ENCODE measurements at regions not wholly inside any gene's neighbourhood (a gene's known extent, or its start where the extent isn't known, plus 50 kb on each side); places are given as distances from the start of the nearest gene placed in this dataset.
"Not testable (repeated sequence)": the region's sequence is repeated elsewhere in the genome, so short reads cannot be mapped to it uniquely, and the experiment has no call there.

DNA sequence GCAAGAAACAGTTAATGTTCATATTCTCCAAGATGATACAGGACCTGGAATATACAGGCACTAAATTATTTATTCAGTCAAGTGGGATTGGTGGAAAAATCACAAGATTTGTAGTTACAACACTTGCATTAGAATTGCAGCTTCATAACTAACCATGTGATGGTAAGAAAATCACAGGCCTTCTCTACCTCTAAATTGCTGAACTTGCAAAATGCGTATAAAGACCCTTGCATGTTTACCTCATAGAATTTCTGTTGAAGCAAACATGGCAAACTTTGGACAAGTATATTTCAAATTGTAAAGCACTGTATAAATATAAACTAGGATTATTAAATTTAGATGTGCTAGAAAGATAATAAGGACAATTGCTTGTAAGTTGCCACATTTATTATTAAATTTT, 215.1 kb downstream of the TMA16 start:
- no peaks in the 10 kb centered on the region for H3K4me1 ChIP-seq
- TF ChIP-seq EP300 (IDR thresholded peaks at IDR 0.05) (no peak), POLR2AphosphoS5 (IDR thresholded peaks at IDR 0.05) (no peak), POLR2A (IDR thresholded peaks at IDR 0.05) (no peak), CTCF (IDR thresholded peaks at IDR 0.05) (no peak)
- no peak for DNase-seq (ENCODE audit: low spot score in 2 of 2)
- no peaks in the 10 kb centered on the region for H3K36me3 ChIP-seq
- no peak overlapping the region for H3K4me3 ChIP-seq
- 98% methylated on average over 1 of the region's 1 CpG for WGBS
- no peaks in the 10 kb centered on the region for H3K27me3 ChIP-seq
- H3K27ac ChIP-seq, result no peak overlapping the region
- H3K9me3 ChIP-seq, result no peaks in the 10 kb centered on the region

GRCh38 chr4:163710158-163710557, 215.7 kb downstream of the TMA16 start:
- no peak for DNase-seq (ENCODE audit: low spot score in 2 of 2)
- TF ChIP-seq POLR2AphosphoS5 (IDR thresholded peaks at IDR 0.05), result no peak
- TF ChIP-seq CTCF (IDR thresholded peaks at IDR 0.05), result no peak
- no peak for TF ChIP-seq EP300 (IDR thresholded peaks at IDR 0.05)
- no peak for TF ChIP-seq POLR2A (IDR thresholded peaks at IDR 0.05)
- no peaks in the 10 kb centered on the region for H3K4me1 ChIP-seq
- no peak overlapping the region for H3K4me3 ChIP-seq
- no peak overlapping the region for H3K27ac ChIP-seq
- no peaks in the 10 kb centered on the region for H3K36me3 ChIP-seq
- WGBS, result 91% methylated on average over 2 of the region's 2 CpGs
- no peaks in the 10 kb centered on the region for H3K27me3 ChIP-seq
- H3K9me3 ChIP-seq, result no peaks in the 10 kb centered on the region

GRCh38 chr4:163724495-163724894, 230.0 kb downstream of the TMA16 start:
- H3K4me3 ChIP-seq; H3K36me3 ChIP-seq; DNase-seq (ENCODE audit: low spot score in 2 of 2); H3K27me3 ChIP-seq; H3K9me3 ChIP-seq; H3K4me1 ChIP-seq; H3K27ac ChIP-seq: not testable (repeated sequence)
- WGBS, result 96% methylated on average over 4 of the region's 9 CpGs

- no peaks in the 10 kb centered on the region for H3K27me3 ChIP-seq
- no peaks in the 10 kb centered on the region for H3K36me3 ChIP-seq
- WGBS, result 77% methylated on average over 2 of the region's 2 CpGs
- no peaks in the 10 kb centered on the region for H3K9me3 ChIP-seq
- TF ChIP-seq POLR2AphosphoS5 (IDR thresholded peaks at IDR 0.05) (no peak), EP300 (IDR thresholded peaks at IDR 0.05) (no peak), CTCF (IDR thresholded peaks at IDR 0.05) (no peak), POLR2A (IDR thresholded peaks at IDR 0.05) (no peak)
- no peak for DNase-seq (ENCODE audit: low spot score in 2 of 2)
- no peak overlapping the region for H3K4me3 ChIP-seq
- H3K27ac ChIP-seq, result no peak overlapping the region
- no peaks in the 10 kb centered on the region for H3K4me1 ChIP-seq
These were observed 232.2 kb downstream of the TMA16 start for GRCh38 chr4:163726641-163727040.

GRCh38 chr4:163731071-163731470, 236.6 kb downstream of the TMA16 start:
- no peaks in the 10 kb centered on the region for H3K36me3 ChIP-seq
- no peak for TF ChIP-seq POLR2A (IDR thresholded peaks at IDR 0.05)
- TF ChIP-seq EP300 (IDR thresholded peaks at IDR 0.05), result no peak
- TF ChIP-seq POLR2AphosphoS5 (IDR thresholded peaks at IDR 0.05), result no peak
- no peak for TF ChIP-seq CTCF (IDR thresholded peaks at IDR 0.05)
- DNase-seq (ENCODE audit: low spot score in 2 of 2), result no peak
- H3K9me3 ChIP-seq, result no peaks in the 10 kb centered on the region
- H3K27me3 ChIP-seq, result no peaks in the 10 kb centered on the region
- H3K27ac ChIP-seq, result no peak overlapping the region
- no peak overlapping the region for H3K4me3 ChIP-seq
- 86% methylated on average over 2 of the region's 2 CpGs for WGBS
- H3K4me1 ChIP-seq, result no peaks in the 10 kb centered on the region

DNA sequence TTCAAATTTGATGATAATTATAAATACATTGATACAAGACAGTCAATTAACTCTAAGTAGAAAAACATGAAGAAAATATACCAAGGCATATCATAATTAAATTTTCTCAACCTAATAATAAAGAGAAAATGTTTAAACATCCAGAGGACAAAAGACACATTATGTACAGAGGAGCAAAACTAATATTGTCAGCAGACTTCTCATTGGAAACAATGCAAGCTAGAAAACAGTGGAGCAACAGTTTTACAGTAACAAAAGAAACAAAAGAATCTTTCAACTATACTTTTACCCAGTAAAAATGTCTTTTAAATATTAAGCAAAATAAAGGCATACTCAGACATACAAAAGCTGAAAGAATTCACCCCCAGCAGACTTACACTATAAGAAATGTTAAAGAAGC, 238.0 kb downstream of the TMA16 start:
- no peaks in the 10 kb centered on the region for H3K9me3 ChIP-seq
- H3K4me3 ChIP-seq, result no peak overlapping the region
- DNase-seq (ENCODE audit: low spot score in 2 of 2), result no peak
- TF ChIP-seq EP300 (IDR thresholded peaks at IDR 0.05), result no peak
- TF ChIP-seq CTCF (IDR thresholded peaks at IDR 0.05), result no peak
- TF ChIP-seq POLR2AphosphoS5 (IDR thresholded peaks at IDR 0.05), result no peak
- no peak for TF ChIP-seq POLR2A (IDR thresholded peaks at IDR 0.05)
- H3K27me3 ChIP-seq, result no peaks in the 10 kb centered on the region
- H3K4me1 ChIP-seq, result no peaks in the 10 kb centered on the region
- no peaks in the 10 kb centered on the region for H3K36me3 ChIP-seq
- no peak overlapping the region for H3K27ac ChIP-seq

All from suprapubic skin (tissue), 4 donors.